HG02981 (cell line): ENCODE measurements at regions not wholly inside any gene's neighbourhood (a gene's known extent, or its start where the extent isn't known, plus 50 kb on each side); places are given as distances from the start of the nearest gene placed in this dataset.
"Not testable (repeated sequence)": the region's sequence is repeated elsewhere in the genome, so short reads cannot be mapped to it uniquely, and the experiment has no call there.

Source experiments
- ATAC-seq: cut with Tn5 transposase; IDR thresholded peaks from one replicate; pipeline ENCODE4 v1.9.1; 2021; ENCODE audit warnings: mild to moderate bottlenecking, moderate library complexity; ENCODE audit not compliant: unreplicated experiment

GRCh38 chr6:17013701-17014100, 88.1 kb upstream of the STMND1 start:
- ATAC-seq: no peak

GRCh38 chr6:17012421-17013225, 89.2 kb upstream of the STMND1 start:
- no peak for ATAC-seq

- ATAC-seq: no peak
Measured at GRCh38 chr6:17011985-17012384, 89.9 kb upstream of the STMND1 start.

GRCh38 chr6:17007749-17008148, 94.1 kb upstream of the STMND1 start:
- no peak for ATAC-seq

GRCh38 chr6:17006543-17006942, 95.3 kb upstream of the STMND1 start:
- ATAC-seq: no peak

- ATAC-seq: no peak
Measured at GRCh38 chr6:17004269-17004668, 97.6 kb upstream of the STMND1 start.

GRCh38 chr6:17002123-17002522, 99.7 kb upstream of the STMND1 start:
- ATAC-seq: no peak

GRCh38 chr6:17001188-17001587, 100.7 kb upstream of the STMND1 start:
- ATAC-seq: no peak

- ATAC-seq: no peak
Measured at GRCh38 chr6:16999491-17000436, 102.1 kb upstream of the STMND1 start.

GRCh38 chr6:16998461-16998860, 103.4 kb upstream of the STMND1 start:
- ATAC-seq: no peak

GRCh38 chr6:16995511-16996250, 106.2 kb upstream of the STMND1 start:
- no peak for ATAC-seq

GRCh38 chr6:16993396-16993795, 108.5 kb upstream of the STMND1 start:
- no peak for ATAC-seq

GRCh38 chr6:16991981-16992629, 109.7 kb upstream of the STMND1 start:
- ATAC-seq: no peak

GRCh38 chr6:16989976-16990375, 111.9 kb upstream of the STMND1 start:
- ATAC-seq: not testable (repeated sequence)

- ATAC-seq: no peak
Measured at GRCh38 chr6:16989382-16989781, 112.5 kb upstream of the STMND1 start.

- ATAC-seq: no peak
Measured at GRCh38 chr6:16987996-16988395, 113.9 kb upstream of the STMND1 start.

GRCh38 chr6:16985513-16986284, 116.2 kb upstream of the STMND1 start:
- no peak for ATAC-seq

- ATAC-seq: no peak
Measured at GRCh38 chr6:16982807-16983206, 119.0 kb upstream of the STMND1 start.

- no peak for ATAC-seq
Measured at GRCh38 chr6:16979677-16980370, 122.0 kb upstream of the STMND1 start.
